KG1 (cell line): ENCODE measurements at regions not wholly inside any gene's neighbourhood (a gene's known extent, or its start where the extent isn't known, plus 50 kb on each side); places are given as distances from the start of the nearest gene placed in this dataset.
A peak's percentile ranks its signal among the peaks of the same experiment; 100 is the strongest.

Source experiments
- DNase-seq: peaks from one replicate; lab custom pipeline; 2025; lab: John Stamatoyannopoulos, UW

- peak; percentile 16 for DNase-seq
Observed at GRCh38 chr21:35222541-35222941, 173.4 kb upstream of the RUNX1 start.

- DNase-seq = no peak
Observed at GRCh38 chr21:35222021-35222420, 172.9 kb upstream of the RUNX1 start.

DNA sequence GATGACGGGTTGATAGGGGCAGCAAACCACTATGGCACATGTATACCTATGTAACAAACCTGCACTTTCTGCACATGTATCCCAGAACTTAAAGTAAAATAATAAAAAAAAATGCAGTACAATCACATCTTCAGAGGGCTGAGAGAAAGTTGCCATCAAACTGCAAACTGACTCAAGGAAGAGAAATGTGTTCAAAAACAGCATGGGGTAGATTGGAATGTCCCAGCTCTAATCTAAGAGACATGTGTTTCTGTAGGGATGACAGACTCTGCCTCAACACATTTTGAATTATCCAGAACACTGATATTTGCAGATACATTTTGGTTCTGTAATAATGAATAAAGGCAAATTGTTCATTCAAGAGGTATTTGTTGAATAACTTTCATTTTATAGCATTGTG, 171.2 kb upstream of the RUNX1 start:
- DNase-seq = no peak

GRCh38 chr21:35219719-35220118, 170.6 kb upstream of the RUNX1 start:
- no peak for DNase-seq

- DNase-seq = no peak
Observed at GRCh38 chr21:35219291-35219690, 170.2 kb upstream of the RUNX1 start.

DNA sequence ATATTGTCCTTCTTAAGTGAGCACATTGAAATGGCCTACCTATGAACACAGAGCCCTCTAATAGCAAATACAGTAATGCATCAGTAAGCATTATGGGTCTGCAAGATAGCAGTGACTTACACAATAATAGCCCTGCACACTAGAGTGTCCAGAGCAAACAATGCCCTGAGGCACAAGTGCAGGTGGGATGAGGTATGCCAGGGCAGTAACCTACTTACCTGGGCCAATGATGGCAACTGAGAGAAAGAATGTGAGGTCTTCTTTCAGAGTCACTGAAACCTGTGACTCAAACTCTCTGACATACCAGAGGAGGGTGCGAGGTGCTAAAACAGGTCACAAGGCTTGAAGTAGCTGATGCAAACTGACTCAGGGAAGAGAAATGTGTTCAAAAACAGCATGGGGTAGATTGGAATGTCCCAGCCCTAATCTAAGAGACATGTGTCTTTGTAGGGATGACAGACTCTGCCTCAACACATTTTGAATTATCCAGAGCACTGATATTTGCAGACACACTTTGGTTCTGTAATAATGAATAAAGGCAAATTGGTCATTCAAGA, 168.5 kb upstream of the RUNX1 start:
- DNase-seq = no peak

DNA sequence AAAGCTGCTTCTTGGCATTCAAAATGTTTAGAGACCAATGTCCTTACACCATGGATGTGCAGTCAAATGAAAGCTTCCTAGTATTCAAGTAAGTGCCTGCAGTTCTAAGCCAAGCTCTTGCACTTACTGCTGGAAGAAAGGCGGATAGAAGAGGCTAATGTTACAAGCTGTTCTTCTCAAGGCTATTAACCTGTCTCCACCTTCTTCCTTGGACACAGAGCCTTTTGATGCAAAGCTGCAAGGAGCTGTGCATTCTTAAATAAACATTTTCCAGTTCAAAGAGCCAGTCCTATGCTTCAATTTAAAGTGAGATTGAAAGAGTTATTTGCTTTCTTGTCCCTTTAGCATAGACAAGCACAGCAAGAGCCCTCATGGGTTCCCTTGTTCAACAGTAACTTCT, 167.9 kb upstream of the RUNX1 start:
- no peak for DNase-seq

GRCh38 chr21:35215870-35216269, 166.8 kb upstream of the RUNX1 start:
- DNase-seq = no peak

- no peak for DNase-seq
Observed at GRCh38 chr21:35212393-35213127, 163.5 kb upstream of the RUNX1 start.

DNA sequence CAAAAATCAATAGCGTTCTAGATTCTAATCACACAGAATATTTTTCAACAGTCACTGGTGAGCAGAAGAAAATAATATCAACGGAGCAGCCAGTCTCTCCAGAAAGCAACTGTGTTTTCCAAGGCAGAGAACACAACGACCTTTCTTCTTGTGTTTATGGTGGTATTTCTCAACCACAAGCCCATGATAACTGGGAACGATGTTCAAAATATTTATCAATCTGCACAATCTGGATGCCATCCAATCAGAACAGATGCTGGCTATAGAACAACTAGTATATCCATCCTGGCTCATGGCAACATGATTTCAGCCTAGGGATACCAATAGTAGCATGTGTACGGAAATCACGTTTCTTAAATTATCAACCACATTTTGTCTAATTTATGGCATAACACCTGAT, 162.7 kb upstream of the RUNX1 start:
- no peak for DNase-seq

DNA sequence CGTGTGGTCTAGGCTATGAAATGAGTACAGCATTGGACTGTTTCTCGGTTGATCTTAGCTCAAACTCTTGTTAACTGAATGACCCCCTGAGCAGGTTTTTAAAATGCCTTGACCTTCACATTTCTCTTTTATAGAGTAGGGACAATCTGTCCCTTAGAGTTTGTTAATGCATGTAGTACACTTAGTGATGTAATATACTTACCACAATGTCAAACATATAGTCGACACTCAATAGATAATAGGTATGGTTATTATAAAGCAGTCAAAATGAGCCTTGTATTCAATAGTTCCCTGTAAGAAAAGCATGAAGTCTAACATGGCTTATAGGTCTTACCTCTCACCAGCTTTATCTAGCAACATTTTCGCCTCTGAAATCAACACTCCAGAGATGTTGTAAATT, 161.0 kb upstream of the RUNX1 start:
- no peak for DNase-seq

GRCh38 chr21:35208810-35209517, 159.9 kb upstream of the RUNX1 start:
- no peak for DNase-seq

DNA sequence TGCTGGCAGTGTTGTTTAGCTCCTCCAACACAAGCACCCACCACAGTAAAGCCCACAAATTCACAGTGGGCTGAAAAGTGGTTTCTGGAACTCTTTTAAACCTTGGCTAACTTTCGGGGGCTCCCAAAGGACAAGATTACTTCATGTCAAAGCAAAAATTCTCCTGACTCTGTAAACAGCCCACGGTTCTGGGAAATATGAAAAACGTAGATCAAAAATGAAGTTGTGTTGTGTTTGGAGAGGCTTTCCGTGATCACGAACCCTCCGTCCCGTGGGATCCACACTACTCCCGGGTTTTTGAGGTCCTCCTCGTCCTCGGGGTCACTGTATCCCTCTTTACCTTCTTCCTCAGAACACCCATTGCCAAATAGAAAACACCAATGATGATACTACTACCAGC, 159.0 kb upstream of the RUNX1 start:
- no peak for DNase-seq

- DNase-seq = no peak
Observed at GRCh38 chr21:35207322-35207721, 158.2 kb upstream of the RUNX1 start.

- DNase-seq = no peak
Observed at GRCh38 chr21:35206141-35207125, 157.3 kb upstream of the RUNX1 start.

DNA sequence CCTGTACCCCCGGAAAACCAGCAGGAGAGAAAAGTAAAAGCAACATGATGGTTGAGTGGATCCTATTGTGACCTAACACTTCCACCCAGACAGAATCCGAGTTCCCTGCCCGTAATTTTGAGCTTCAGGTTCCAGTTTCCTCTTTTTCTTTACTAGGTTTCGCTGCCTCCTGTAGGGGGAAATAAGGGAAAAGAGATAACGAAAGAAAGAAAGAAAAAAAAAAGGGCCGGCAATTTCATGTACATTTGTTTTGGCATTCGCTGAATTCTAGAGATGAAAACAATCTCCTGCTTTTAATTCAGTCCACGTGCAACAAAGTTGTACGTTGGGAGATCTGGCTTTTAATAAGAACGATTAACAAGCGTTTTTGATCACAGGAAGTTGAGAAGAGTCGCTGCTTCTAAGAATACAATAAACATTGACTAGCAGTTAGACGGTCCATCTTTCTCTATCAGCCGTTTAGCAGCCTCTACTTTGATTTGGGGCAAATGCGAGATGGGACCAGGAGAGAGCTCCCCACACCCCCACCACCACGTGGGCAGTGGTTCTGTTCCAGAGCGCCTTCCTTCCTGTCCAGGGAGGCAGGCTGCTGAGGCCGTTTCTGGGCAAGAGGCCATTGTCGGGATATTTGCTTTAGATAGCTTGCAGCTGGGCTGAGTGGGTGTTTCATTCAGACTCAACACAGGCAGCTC, 155.9 kb upstream of the RUNX1 start:
- peak; percentile 30 for DNase-seq

GRCh38 chr21:35204125-35204524, 155.0 kb upstream of the RUNX1 start:
- no peak for DNase-seq

- DNase-seq = no peak
Observed at GRCh38 chr21:35203093-35203977, 154.2 kb upstream of the RUNX1 start.

GRCh38 chr21:35202431-35202830, 153.3 kb upstream of the RUNX1 start:
- DNase-seq = no peak

GRCh38 chr21:35201799-35202198, 152.7 kb upstream of the RUNX1 start:
- no peak for DNase-seq

DNA sequence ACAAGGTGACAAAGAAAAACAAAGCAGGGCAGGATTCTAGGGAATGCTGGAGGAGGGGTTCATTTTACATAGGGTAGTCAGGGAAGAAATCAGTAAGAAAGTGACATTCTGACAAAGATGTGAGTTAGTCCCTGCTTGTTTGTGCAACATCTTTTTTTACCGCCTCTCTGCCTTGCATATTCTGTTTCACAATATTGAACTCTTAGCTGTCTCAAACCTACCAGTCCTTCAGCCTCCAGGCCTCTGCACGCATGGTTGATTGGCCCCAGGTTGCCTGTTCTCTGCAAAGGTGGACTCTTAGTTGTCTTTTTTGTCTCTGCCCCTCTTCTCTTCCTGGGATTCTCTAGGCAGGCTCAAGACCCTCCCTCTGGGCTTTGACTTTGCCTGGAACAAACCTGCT, 152.2 kb upstream of the RUNX1 start:
- DNase-seq = no peak
